OCI-LY7 (cell line): ENCODE measurements at regions not wholly inside any gene's neighbourhood (a gene's known extent, or its start where the extent isn't known, plus 50 kb on each side); places are given as distances from the start of the nearest gene placed in this dataset.
"Not testable (repeated sequence)": the region's sequence is repeated elsewhere in the genome, so short reads cannot be mapped to it uniquely, and the experiment has no call there.

Experiments used
- BruUV-seq: library from RNA; stranded (reverse); fragments of 400-500 nt; replicated peaks from 2 replicates; lab custom pipeline; 2021; lab: Mats Ljungman, UMichigan
- CTCF ChIA-PET: fragments of 300-600 bp; sonication (Branson Sonifier 250); formaldehyde crosslinking; loops from one replicate; lab custom pipeline; 2022; ENCODE audit warnings: antibody characterized with exemption; ENCODE audit not compliant: unreplicated experiment; lab: Charles Lee
- POLR2A ChIA-PET: fragments of 300-600 bp; sonication (Branson Sonifier 250); formaldehyde crosslinking; loops from one replicate; lab custom pipeline; 2022; ENCODE audit warnings: antibody characterized with exemption; lab: Charles Lee
- DNase-seq: peaks from one replicate; pipeline ENCODE4 v3.0.0-alpha.2; 2015; ENCODE audit warnings: low spot score
- H2AFZ ChIP-seq: fragments of 200-600 bp; sonication (generic), shearing (Covaris generic); 2 replicates; pipeline ENCODE4 v1.6.1; 2014; ENCODE audit warnings: mild to moderate bottlenecking, antibody characterized with exemption, low read length, moderate library complexity
- H3K27ac ChIP-seq: fragments of 200-600 bp; sonication (generic); 2 replicates; pipeline ENCODE4 v1.5.1; 2014; ENCODE audit warnings: mixed run types, low read depth, mild to moderate bottlenecking, moderate library complexity, low read length, inconsistent platforms; ENCODE audit not compliant: poor library complexity, severe bottlenecking
- H3K36me3 ChIP-seq: fragments of 200-600 bp; sonication (generic); 2 replicates; pipeline ENCODE4 v1.6.1; 2014; ENCODE audit warnings: mild to moderate bottlenecking, antibody characterized with exemption, low read length, moderate library complexity, mixed read lengths; ENCODE audit not compliant: insufficient read depth
- H3K4me1 ChIP-seq: fragments of 200-600 bp; sonication (generic); 2 replicates; pipeline ENCODE4 v1.5.1; 2014; ENCODE audit warnings: mild to moderate bottlenecking, low read length; ENCODE audit not compliant: insufficient read depth, poor library complexity, severe bottlenecking
- H3K4me2 ChIP-seq: fragments of 200-600 bp; sonication (generic); 2 replicates; pipeline ENCODE4 v1.6.1; 2014; ENCODE audit warnings: mild to moderate bottlenecking, low read length
- H3K4me3 ChIP-seq: fragments of 200-600 bp; sonication (generic); 2 replicates; pipeline ENCODE4 v1.5.1; 2014; ENCODE audit warnings: mild to moderate bottlenecking, low read depth, low read length; ENCODE audit not compliant: poor library complexity, severe bottlenecking
- H3K79me2 ChIP-seq: fragments of 200-600 bp; sonication (generic); 2 replicates; pipeline ENCODE4 v1.6.1; 2016; ENCODE audit warnings: low read depth, mild to moderate bottlenecking, low read length, moderate library complexity, mixed read lengths; ENCODE audit not compliant: insufficient read depth
- H3K9me2 ChIP-seq: fragments of 200-600 bp; sonication (generic); 2 replicates; pipeline ENCODE4 v1.6.1; 2016; ENCODE audit warnings: mild to moderate bottlenecking, low read length, mixed read lengths; ENCODE audit not compliant: insufficient read depth
- H3K9me3 ChIP-seq: fragments of 200-600 bp; sonication (generic); 2 replicates; pipeline ENCODE4 v1.6.1; 2014; ENCODE audit warnings: mild to moderate bottlenecking, mixed run types, low read length, mixed read lengths
- H4K20me1 ChIP-seq: fragments of 200-600 bp; sonication (generic); 2 replicates; pipeline ENCODE4 v1.6.1; 2014; ENCODE audit warnings: mild to moderate bottlenecking, antibody characterized with exemption, low read length, moderate library complexity, mixed read lengths; ENCODE audit not compliant: insufficient read depth
- EZH2phosphoT487 ChIP-seq: fragments of 200-600 bp; sonication (generic); IDR thresholded peaks from 2 replicates; pipeline ENCODE4 v1.6.1; 2018; ENCODE audit warnings: low read depth, borderline replicate concordance, mild to moderate bottlenecking, mixed run types, antibody characterized with exemption, low read length, moderate library complexity, mixed read lengths
- intact Hi-C: fragments of 100-400 bp; cut with micrococcal nuclease; formaldehyde crosslinking; loops from one replicate; pipeline ENCODE4 v1.10.0; 2022; ENCODE audit not compliant: unreplicated experiment

DNA sequence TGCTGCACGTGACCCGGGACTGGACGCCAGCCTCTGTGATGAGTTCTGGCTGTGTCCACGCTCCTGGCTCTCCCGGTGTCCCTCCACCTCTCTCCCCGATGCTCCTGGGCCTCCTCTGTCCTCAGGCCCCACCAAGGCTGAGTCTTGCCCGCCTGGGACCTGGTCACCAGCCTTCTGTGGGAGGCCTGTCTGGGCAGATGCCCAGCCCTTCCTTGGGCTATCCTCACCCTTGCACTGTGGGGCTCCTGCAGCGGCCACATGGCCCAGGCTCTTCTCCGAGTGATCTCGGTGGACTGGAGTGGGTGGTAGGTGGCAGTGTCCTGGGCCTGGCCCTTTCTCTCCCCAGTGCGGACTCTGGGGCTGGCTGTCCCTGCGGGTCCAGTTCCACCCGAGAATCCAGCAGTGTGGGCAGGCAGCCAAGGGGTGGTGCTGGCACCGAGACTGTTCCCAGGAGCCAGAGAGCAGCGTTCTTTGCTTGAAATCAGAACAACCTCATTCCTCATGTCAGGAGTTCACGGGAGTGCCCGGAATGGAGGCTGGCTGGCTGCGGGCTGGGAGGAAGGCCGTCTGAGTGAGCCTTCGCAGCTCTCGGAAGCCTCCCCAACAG lies 94.6 kb downstream of the TMEM121 start:
- H3K4me2 ChIP-seq, H3K36me3 ChIP-seq, CTCF ChIA-PET, intact Hi-C loops, BruUV-seq, H3K27ac ChIP-seq, H3K4me1 ChIP-seq, H3K9me2 ChIP-seq, H4K20me1 ChIP-seq, H3K79me2 ChIP-seq, H3K9me3 ChIP-seq, DNase-seq, H2AFZ ChIP-seq, H3K4me3 ChIP-seq, POLR2A ChIA-PET: not testable (repeated sequence)

DNA sequence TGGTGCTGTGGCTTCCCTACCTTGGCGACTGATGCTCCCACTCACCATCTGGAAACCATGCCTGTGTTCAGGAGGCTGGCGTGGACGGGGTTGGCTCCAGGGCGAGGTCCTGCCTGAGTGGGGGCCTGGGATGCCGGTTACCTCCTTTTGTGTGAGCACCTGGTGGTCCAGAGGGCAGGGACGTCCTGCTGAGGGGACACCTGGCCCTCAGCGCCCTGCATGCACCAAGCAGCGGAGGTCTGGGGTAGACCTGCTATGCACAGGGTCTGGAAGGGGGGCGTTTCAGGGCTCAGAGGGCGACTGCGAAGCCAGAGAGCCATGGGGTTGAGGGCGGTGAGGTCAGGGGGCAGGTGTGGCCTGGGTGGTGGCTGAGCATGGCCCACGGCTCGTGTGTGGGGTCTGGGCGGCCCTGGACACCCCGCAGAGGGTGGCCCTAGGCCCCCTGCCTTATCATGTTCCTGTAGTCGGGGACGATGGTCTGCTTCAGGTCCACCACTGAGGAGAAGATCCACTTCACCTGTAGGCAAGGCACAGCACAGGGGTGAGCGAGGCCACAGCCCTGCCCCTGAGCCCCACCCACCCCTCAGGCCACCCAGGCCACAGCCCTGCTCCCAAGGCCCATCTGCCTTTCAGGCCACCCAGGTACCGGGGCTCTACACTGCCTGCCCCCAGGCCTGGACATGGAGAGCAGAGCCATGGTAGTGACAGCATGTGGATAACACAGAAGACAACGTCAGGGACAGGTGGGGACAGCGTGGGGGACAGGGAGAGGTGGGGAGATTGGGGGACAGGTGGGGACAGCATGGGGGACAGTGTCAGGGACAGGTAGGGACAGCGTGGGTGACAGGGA lies 95.3 kb downstream of the TMEM121 start:
- H3K4me1 ChIP-seq, H3K4me3 ChIP-seq, BruUV-seq, intact Hi-C loops, H4K20me1 ChIP-seq, H3K4me2 ChIP-seq, CTCF ChIA-PET, H3K79me2 ChIP-seq, H2AFZ ChIP-seq, H3K9me3 ChIP-seq, H3K9me2 ChIP-seq, POLR2A ChIA-PET, DNase-seq, H3K36me3 ChIP-seq, H3K27ac ChIP-seq: not testable (repeated sequence)

DNA sequence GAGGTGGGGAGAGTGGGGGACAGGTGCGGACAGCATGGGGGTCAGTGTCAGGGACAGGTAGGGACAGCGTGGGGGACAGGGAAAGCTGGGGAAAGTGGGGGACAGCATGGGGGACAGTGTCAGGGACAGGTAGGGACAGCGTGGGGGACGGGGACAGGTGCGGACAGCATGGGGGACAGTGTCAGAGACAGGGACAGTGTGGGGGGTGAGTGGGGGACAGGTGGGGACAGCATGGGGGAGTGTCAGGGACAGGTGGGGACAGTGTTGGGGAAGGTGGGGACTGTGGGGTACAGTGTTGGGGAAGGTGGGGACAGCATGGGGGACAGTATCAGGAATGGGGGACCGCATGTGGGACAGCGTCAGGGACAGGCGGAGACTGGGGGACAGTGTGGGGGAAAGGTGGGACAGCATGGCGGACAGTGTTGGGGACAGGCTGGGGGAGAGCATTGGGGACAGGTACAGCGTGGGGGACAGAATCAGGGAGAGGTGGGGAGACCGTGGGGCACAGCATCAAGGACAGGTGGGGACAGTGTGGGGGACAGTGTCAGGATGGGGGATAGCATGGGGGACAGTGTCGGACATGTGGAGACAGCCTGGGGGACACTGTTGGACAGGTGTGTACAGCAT lies 96.1 kb downstream of the TMEM121 start:
- H3K27ac ChIP-seq = no peak overlapping the region
- H3K4me3 ChIP-seq = no peak overlapping the region
- no peak for TF ChIP-seq EZH2phosphoT487
- H3K9me2 ChIP-seq = no peaks in the 10 kb centered on the region
- BruUV-seq = no TSS peak
- H3K4me2 ChIP-seq = no peak overlapping the region
- ChIA-PET CTCF (no interaction called here), POLR2A (no interaction called here)
- H2AFZ ChIP-seq = no peak overlapping the region
- H4K20me1 ChIP-seq = no peaks in the 10 kb centered on the region
- no peaks in the 10 kb centered on the region for H3K36me3 ChIP-seq
- no peaks in the 10 kb centered on the region for H3K9me3 ChIP-seq
- no peaks in the 10 kb centered on the region for H3K4me1 ChIP-seq
- no peaks in the 10 kb centered on the region for H3K79me2 ChIP-seq
- no peak for DNase-seq
- intact Hi-C loops = no loop called here

DNA sequence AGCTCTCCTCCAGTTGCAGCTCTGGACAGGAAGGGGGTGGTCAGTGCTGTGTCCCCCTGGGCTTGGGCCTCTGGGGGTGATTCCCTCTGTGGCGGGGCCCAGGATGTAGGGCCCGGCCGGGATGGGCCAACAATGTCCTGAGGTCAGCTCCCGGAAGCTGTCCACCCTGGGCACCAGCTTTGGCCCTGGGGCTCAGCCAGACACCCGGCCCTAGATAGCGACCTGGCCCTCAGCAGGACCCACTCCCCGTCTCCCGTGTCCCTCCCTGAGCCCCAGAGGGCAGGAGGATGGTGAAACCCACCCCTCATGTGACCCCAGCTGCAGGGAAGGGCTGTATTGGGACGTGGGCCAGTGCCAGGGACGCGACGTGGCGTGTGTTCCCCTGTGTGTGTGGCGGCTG lies 96.8 kb downstream of the TMEM121 start:
- H3K4me1 ChIP-seq, POLR2A ChIA-PET, H3K27ac ChIP-seq, H3K9me2 ChIP-seq, H4K20me1 ChIP-seq, H3K4me2 ChIP-seq, intact Hi-C loops, H2AFZ ChIP-seq, H3K4me3 ChIP-seq, H3K36me3 ChIP-seq, H3K79me2 ChIP-seq, BruUV-seq, H3K9me3 ChIP-seq, CTCF ChIA-PET, DNase-seq: not testable (repeated sequence)

DNA sequence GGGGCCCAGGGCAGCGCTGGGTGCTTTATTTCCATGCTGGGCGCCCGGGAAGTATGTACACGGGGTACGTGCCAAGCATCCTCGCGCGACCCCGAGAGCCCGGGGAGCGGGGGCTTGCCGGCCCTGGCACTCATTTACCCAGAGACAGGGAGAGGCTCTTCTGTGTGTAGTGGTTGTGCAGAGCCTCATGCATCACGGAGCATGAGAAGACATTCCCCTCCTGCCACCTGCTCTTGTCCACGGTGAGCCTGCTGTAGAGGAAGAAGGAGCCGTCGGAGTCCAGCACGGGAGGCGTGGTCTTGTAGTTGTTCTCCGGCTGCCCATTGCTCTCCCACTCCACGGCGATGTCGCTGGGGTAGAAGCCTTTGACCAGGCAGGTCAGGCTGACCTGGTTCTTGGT lies 98.0 kb downstream of the TMEM121 start:
- intact Hi-C loops, H4K20me1 ChIP-seq, POLR2A ChIA-PET, H3K4me3 ChIP-seq, H2AFZ ChIP-seq, H3K79me2 ChIP-seq, CTCF ChIA-PET, H3K9me3 ChIP-seq, DNase-seq, BruUV-seq, H3K27ac ChIP-seq, H3K4me1 ChIP-seq, H3K36me3 ChIP-seq, H3K9me2 ChIP-seq, H3K4me2 ChIP-seq: not testable (repeated sequence)

DNA sequence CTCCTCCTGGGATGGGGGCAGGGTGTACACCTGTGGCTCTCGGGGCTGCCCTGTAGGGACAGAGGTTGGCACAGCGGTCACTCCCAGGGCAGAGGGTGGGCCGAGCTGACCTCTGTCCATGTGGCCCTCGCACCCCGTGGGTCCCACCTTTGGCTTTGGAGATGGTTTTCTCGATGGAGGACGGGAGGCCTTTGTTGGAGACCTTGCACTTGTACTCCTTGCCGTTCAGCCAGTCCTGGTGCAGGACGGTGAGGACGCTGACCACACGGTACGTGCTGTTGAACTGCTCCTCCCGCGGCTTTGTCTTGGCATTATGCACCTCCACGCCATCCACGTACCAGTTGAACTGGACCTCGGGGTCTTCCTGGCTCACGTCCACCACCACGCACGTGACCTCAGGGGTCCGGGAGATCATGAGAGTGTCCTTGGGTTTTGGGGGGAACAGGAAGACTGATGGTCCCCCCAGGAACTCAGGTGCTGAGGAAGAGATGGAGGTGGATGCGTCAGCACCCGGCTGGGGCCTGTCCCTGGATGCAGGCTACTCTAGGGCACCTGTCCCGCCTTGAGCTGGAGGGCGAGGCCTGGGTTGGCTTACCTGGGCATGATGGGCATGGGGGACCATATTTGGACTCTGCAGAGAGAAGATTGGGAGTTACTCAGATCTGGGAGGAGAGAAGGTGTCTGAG lies 98.5 kb downstream of the TMEM121 start:
- intact Hi-C loops, H2AFZ ChIP-seq, H3K27ac ChIP-seq, DNase-seq, H3K4me1 ChIP-seq, H3K4me2 ChIP-seq, H3K9me3 ChIP-seq, H3K9me2 ChIP-seq, H4K20me1 ChIP-seq, H3K4me3 ChIP-seq, H3K36me3 ChIP-seq, CTCF ChIA-PET, H3K79me2 ChIP-seq, BruUV-seq, POLR2A ChIA-PET: not testable (repeated sequence)
